WTC11 (cell line): ENCODE measurements at regions not wholly inside any gene's neighbourhood (a gene's known extent, or its start where the extent isn't known, plus 50 kb on each side); places are given as distances from the start of the nearest gene placed in this dataset.

Source experiments
- ATAC-seq: fragments of 200-7000 bp; cut with Tn5 transposase; 2 replicates; pipeline ENCODE4 v1.10.0; 2021; ENCODE audit warnings: mild to moderate bottlenecking, moderate library complexity
- CTCF ChIA-PET: fragments of 300-600 bp; sonication (Branson Sonifier 250); formaldehyde crosslinking; loops from one replicate; lab custom pipeline; 2021; ENCODE audit warnings: antibody characterized with exemption; lab: Charles Lee
- POLR2A ChIA-PET: fragments of 350-600 bp; sonication (Branson Sonifier 250); formaldehyde crosslinking; loops from one replicate; lab custom pipeline; 2021; ENCODE audit warnings: antibody characterized with exemption; lab: Charles Lee
- DNase-seq: peaks from one replicate; pipeline ENCODE4 v3.0.0; 2021; ENCODE audit warnings: low spot score
- H3K27ac Mint-ChIP-seq: 2 replicates; pipeline ENCODE4 v1.8.0; 2021; ENCODE audit warnings: mixed read lengths
- H3K27me3 Mint-ChIP-seq: 2 replicates; pipeline ENCODE4 v1.8.0; 2021; ENCODE audit warnings: low read depth, mild to moderate bottlenecking, moderate library complexity, mixed read lengths
- H3K36me3 Mint-ChIP-seq: 2 replicates; pipeline ENCODE4 v1.8.0; 2021; ENCODE audit warnings: mixed read lengths
- H3K4me1 Mint-ChIP-seq: 2 replicates; pipeline ENCODE4 v1.8.0; 2022; ENCODE audit warnings: mixed read lengths
- H3K4me3 Mint-ChIP-seq: 2 replicates; pipeline ENCODE4 v1.8.0; 2021; ENCODE audit warnings: mild to moderate bottlenecking, moderate library complexity, mixed read lengths
- H3K9me3 Mint-ChIP-seq: 2 replicates; pipeline ENCODE4 v1.8.0; 2021; ENCODE audit warnings: mixed read lengths
- ATF6 ChIP-seq: sonication (generic); formaldehyde crosslinking; IDR thresholded peaks from 2 replicates; pipeline ENCODE4 v1.8.1; 2023; ENCODE audit warnings: mild to moderate bottlenecking, missing genetic modification reagents
- CREB1 ChIP-seq: sonication (generic); formaldehyde crosslinking; IDR thresholded peaks from 2 replicates; pipeline ENCODE4 v1.8.0; 2023; ENCODE audit warnings: mild to moderate bottlenecking, missing genetic modification reagents
- E2F1 ChIP-seq: sonication (generic); formaldehyde crosslinking; IDR thresholded peaks from 2 replicates; pipeline ENCODE4 v1.8.0; 2022; ENCODE audit warnings: mild to moderate bottlenecking, missing genetic modification reagents
- EMX1 ChIP-seq: fragments of 250-450 bp; sonication (Bioruptor Pico); IDR thresholded peaks from 2 replicates; pipeline ENCODE4 v1.8.0; 2021; ENCODE audit warnings: mild to moderate bottlenecking
- ERG ChIP-seq: fragments of 250-450 bp; sonication (Bioruptor Pico); IDR thresholded peaks from 2 replicates; pipeline ENCODE4 v1.8.0; 2021; ENCODE audit warnings: mild to moderate bottlenecking
- FOXP1 ChIP-seq: sonication (generic); formaldehyde crosslinking; IDR thresholded peaks from 2 replicates; pipeline ENCODE4 v1.8.0; 2022; ENCODE audit warnings: missing genetic modification reagents, mild to moderate bottlenecking, moderate library complexity, borderline replicate concordance
- FOXP4 ChIP-seq: sonication (generic); formaldehyde crosslinking; IDR thresholded peaks from 2 replicates; pipeline ENCODE4 v1.8.0; 2022; ENCODE audit warnings: mild to moderate bottlenecking, missing genetic modification reagents
- JUN ChIP-seq: sonication (generic); formaldehyde crosslinking; IDR thresholded peaks from 2 replicates; pipeline ENCODE4 v1.8.0; 2023; ENCODE audit warnings: mild to moderate bottlenecking, missing genetic modification reagents
- NFYB ChIP-seq: sonication (generic); formaldehyde crosslinking; conservative IDR thresholded peaks from 2 replicates; pipeline ENCODE4 v1.8.0; 2022; ENCODE audit warnings: low read depth, missing genetic modification reagents
- NR2C2 ChIP-seq: sonication (generic); formaldehyde crosslinking; IDR thresholded peaks from 2 replicates; pipeline ENCODE4 v1.8.0; 2022; ENCODE audit warnings: mild to moderate bottlenecking, missing genetic modification reagents
- OVOL2 ChIP-seq: fragments of 250-450 bp; sonication (Bioruptor Pico); IDR thresholded peaks from 2 replicates; pipeline ENCODE4 v1.9.0; 2021; ENCODE audit warnings: mild to moderate bottlenecking, borderline replicate concordance
- STAT6 ChIP-seq: sonication (generic); formaldehyde crosslinking; conservative IDR thresholded peaks from 2 replicates; pipeline ENCODE4 v1.8.1; 2023; ENCODE audit warnings: mild to moderate bottlenecking, low read depth, missing genetic modification reagents, moderate library complexity
- TCF7 ChIP-seq: sonication (generic); formaldehyde crosslinking; IDR thresholded peaks from 2 replicates; pipeline ENCODE4 v1.8.0; 2022; ENCODE audit warnings: mild to moderate bottlenecking, low read depth, missing genetic modification reagents, moderate library complexity
- ZBTB43 ChIP-seq: sonication (generic); formaldehyde crosslinking; IDR thresholded peaks from 2 replicates; pipeline ENCODE4 v1.8.1; 2023; ENCODE audit warnings: mild to moderate bottlenecking, missing genetic modification reagents
- ZNF263 ChIP-seq: sonication (generic); formaldehyde crosslinking; IDR thresholded peaks from 2 replicates; pipeline ENCODE4 v1.8.1; 2022; ENCODE audit warnings: low read depth, mild to moderate bottlenecking, moderate library complexity, missing genetic modification reagents
- ZNF281 ChIP-seq: sonication (generic); formaldehyde crosslinking; IDR thresholded peaks from 2 replicates; pipeline ENCODE4 v1.8.0; 2023; ENCODE audit warnings: mild to moderate bottlenecking, missing genetic modification reagents
- ZNF416 ChIP-seq: fragments of 250-450 bp; sonication (Bioruptor Pico); IDR thresholded peaks from 2 replicates; pipeline ENCODE4 v1.9.0; 2021; ENCODE audit warnings: mild to moderate bottlenecking, inconsistent platforms
- ZNF512 ChIP-seq: sonication (generic); formaldehyde crosslinking; IDR thresholded peaks from 2 replicates; pipeline ENCODE4 v1.8.1; 2022; ENCODE audit warnings: missing genetic modification reagents, borderline replicate concordance

- no peak for TF ChIP-seq ZBTB43 (CRISPR knock-in tag)
- TF ChIP-seq TCF7: no peak
- TF ChIP-seq ZNF263 (CRISPR knock-in tag): no peak
- TF ChIP-seq OVOL2 (CRISPR knock-in tag): no peak
- TF ChIP-seq ZNF416 (CRISPR knock-in tag): no peak
These were observed 152.4 kb downstream of the OSR1 start (continued) for GRCh38 chr2:19205983-19206533.

- H3K27ac Mint-ChIP-seq: no peak overlapping the region
- peaks cover 5% of the 10 kb centered on the region; the same call in 1 of the 2 replicates for H3K4me1 Mint-ChIP-seq
- ChIA-PET POLR2A (no interaction called here), CTCF (no interaction called here)
- no peaks in the 10 kb centered on the region for H3K36me3 Mint-ChIP-seq
- H3K9me3 Mint-ChIP-seq: no peaks in the 10 kb centered on the region
- no peak for TF ChIP-seq ZNF281
- no peak for TF ChIP-seq CREB1
- TF ChIP-seq NFYB (CRISPR knock-in tag): no peak
- no peak for TF ChIP-seq STAT6 (CRISPR knock-in tag)
- no peak for TF ChIP-seq E2F1
- no peak for TF ChIP-seq FOXP4 (CRISPR knock-in tag)
- no peaks in the 10 kb centered on the region for H3K27me3 Mint-ChIP-seq
- ATAC-seq (no peak; the same call in 1 of the 2 replicates), DNase-seq (no peak)
- no peak overlapping the region for H3K4me3 Mint-ChIP-seq
These were observed 154.6 kb downstream of the OSR1 start for GRCh38 chr2:19203866-19204265.

GRCh38 chr2:19201911-19202462 lies 156.4 kb downstream of the OSR1 start:
- ATAC-seq (no peak), DNase-seq (no peak)
- CTCF ChIA-PET: no interaction called here
- H3K27ac Mint-ChIP-seq: no peak overlapping the region
- POLR2A ChIA-PET: no interaction called here
- no peaks in the 10 kb centered on the region for H3K27me3 Mint-ChIP-seq
- no peaks in the 10 kb centered on the region for H3K4me1 Mint-ChIP-seq
- H3K36me3 Mint-ChIP-seq: no peaks in the 10 kb centered on the region
- H3K9me3 Mint-ChIP-seq: no peaks in the 10 kb centered on the region
- H3K4me3 Mint-ChIP-seq: no peak overlapping the region
- TF ChIP-seq ERG (CRISPR knock-in tag) (no peak), JUN (CRISPR knock-in tag) (no peak), ZNF512 (CRISPR knock-in tag) (no peak), EMX1 (CRISPR knock-in tag) (no peak), ATF6 (CRISPR knock-in tag) (no peak), NR2C2 (CRISPR knock-in tag) (no peak), FOXP1 (no peak)
